GM21723 (cell line): ENCODE measurements at regions not wholly inside any gene's neighbourhood (a gene's known extent, or its start where the extent isn't known, plus 50 kb on each side); places are given as distances from the start of the nearest gene placed in this dataset.
"Not testable (repeated sequence)": the region's sequence is repeated elsewhere in the genome, so short reads cannot be mapped to it uniquely, and the experiment has no call there.

Source experiments
- ATAC-seq: cut with Tn5 transposase; IDR thresholded peaks from one replicate; pipeline ENCODE4 v1.9.1; 2021; ENCODE audit warnings: mild to moderate bottlenecking, moderate library complexity; ENCODE audit not compliant: unreplicated experiment

GRCh38 chr4:128758314-128758922, 51.1 kb upstream of the JADE1 start:
- no peak for ATAC-seq

GRCh38 chr4:128757712-128758111, 51.8 kb upstream of the JADE1 start:
- ATAC-seq = no peak

DNA sequence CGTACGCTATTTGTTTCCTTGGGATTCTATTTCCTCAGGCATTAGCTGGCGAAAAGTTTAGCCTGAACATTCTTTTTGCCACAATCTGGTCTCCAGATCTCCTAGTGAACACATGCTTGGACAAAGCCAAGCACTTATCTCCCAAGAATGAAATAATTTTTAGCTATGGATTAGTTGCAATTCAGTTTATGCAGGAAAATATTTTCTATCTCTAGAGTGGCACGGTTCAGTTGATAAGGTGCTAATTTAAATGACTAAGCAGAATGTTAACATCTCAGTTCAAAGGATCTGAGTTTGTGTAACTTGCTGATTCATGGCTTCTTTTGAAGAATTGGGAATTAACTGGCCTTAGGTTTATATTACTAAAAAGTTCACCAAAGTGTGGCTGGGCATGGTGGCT, 58.1 kb upstream of the JADE1 start:
- ATAC-seq = no peak

DNA sequence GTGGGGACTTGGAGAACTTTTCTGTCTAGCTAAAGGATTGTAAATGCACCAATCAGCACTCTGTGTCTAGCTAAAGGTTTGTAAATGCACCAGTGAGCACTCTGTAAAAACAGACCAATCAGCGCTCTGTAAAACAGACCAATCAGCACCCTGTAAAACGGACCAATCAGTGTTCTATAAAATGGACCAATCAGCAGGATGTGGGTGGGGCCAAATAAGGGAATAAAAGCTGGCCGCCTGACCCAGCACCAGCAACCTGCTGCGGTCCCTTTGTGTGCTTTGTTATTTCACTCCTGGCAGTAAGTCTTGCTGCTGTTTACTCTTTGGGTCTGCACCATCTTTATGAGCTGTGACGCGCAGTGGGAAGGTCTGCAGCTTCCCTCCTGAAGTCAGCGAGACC, 67.8 kb upstream of the JADE1 start:
- ATAC-seq = not testable (repeated sequence)

- ATAC-seq = no peak
Measured at GRCh38 chr4:128737098-128737513, 72.4 kb upstream of the JADE1 start.

DNA sequence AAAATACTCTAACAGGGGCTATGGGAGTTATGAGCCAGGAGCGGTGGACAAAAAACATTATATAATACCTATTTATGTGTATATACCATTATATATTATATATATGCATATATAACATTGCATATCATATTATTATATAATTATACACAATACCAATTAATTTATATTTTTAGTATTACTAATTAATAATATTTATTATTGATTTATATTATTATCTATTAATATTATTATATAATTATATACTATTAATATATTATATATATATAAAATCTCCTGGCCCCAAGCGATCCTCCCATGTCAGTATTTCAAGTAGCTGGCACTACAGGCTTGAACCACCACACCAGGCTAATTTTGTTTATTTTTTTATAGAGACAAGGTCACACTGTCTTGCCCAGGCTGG, 73.8 kb upstream of the JADE1 start:
- ATAC-seq = no peak

GRCh38 chr4:128728190-128728589, 81.3 kb upstream of the JADE1 start:
- ATAC-seq = no peak

GRCh38 chr4:128727658-128728057, 81.8 kb upstream of the JADE1 start:
- ATAC-seq = no peak

- ATAC-seq = no peak
Measured at GRCh38 chr4:128725405-128726055, 84.0 kb upstream of the JADE1 start.

DNA sequence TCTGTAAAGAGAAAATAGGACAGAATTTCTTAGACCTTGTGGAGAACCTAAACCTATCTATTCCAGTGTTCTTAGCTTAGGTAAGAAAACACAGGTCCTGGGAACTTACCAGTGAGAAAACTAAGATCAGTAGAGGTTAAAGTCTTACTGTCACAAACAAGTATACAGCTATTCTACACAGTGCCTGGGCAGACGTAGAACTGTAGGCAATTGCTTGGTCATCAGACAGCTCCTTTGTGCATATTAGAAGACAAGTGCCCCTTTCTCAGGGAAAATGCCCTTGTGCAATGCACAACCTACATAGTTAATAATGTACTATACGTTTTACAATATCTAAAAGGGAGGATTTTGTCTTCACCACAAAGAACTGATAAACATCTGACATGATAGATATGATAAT, 86.6 kb upstream of the JADE1 start:
- ATAC-seq = no peak

DNA sequence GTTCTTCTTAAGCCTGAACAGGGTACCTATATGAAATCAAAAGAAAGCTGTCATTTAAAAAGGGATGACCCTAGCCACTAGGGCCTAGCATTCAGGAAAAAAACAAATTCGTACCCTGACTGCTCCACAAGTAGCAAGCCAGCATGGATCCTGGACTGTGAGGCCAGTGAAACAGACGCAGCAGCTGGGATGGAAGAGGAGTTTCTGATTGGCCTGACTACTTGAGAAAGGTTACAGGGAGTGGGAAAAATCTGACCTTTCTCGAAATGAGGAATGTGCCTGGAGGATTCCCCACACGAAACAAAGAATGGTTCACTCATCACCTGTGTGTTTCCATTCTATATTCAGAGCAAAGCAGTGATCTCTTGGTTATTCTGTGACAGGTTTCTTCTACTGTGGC, 87.6 kb upstream of the JADE1 start:
- ATAC-seq = no peak

DNA sequence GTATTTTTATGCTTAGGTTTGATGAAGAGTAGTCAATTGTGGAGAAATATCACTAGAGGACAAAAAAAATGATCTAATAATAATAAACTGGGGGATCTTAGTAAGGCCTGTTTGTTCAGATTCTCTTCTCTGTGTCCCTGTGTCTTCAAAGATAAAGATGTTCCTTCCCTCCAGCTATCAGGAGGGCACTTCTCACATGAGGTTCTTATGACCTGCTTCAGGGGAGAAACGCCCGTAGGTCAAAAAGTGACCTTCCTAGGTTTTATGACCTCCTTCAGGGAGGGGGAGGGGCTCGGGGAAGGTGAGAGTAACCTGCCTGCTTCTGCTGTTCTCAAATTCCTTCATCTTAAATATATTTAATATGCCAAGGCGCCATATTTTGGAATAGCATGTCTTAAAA, 89.2 kb upstream of the JADE1 start:
- ATAC-seq = no peak

- ATAC-seq = no peak
Measured at GRCh38 chr4:128718768-128719167, 90.7 kb upstream of the JADE1 start.

GRCh38 chr4:128716338-128716737, 93.2 kb upstream of the JADE1 start:
- ATAC-seq = no peak

- ATAC-seq = no peak
Measured at GRCh38 chr4:128715616-128716015, 93.9 kb upstream of the JADE1 start.

DNA sequence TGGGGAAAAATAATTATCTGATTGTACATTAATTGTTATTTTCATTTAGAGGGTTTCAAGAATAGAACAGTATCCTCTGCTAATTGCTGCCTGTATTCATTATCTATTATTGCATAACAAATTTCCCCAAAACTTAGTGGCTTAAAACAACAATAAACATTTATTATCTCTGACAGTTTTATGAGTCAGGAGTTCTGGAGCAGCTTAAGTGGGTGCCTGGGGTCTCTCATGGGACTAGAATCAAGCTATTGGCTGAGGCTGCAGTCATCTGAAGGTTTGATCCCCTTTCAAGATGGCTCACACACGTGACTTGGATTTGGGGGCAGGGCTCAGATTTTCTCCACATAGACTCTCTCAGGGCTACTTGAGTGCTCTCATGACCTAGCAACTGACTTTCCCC, 98.1 kb upstream of the JADE1 start:
- no peak for ATAC-seq

DNA sequence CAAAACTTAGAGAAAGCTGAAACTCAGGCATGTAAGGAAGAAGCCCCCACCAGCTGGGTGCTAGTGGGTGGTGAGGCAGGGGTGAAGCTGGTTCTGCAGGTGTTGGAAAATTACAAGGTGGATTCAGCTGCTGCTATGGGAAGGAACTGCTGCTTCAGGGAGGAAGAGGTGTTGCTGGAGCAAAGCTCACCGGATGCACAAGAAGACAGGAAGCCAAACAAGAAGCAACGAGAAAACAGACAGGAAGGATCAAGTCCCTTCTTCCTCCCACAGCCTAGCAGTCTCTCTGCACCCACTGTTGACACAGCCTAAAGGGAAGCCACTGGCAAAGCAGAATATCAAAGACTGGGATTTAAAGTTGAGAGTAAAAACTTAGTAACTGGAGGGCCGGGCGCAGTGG, 100.2 kb upstream of the JADE1 start:
- no peak for ATAC-seq

DNA sequence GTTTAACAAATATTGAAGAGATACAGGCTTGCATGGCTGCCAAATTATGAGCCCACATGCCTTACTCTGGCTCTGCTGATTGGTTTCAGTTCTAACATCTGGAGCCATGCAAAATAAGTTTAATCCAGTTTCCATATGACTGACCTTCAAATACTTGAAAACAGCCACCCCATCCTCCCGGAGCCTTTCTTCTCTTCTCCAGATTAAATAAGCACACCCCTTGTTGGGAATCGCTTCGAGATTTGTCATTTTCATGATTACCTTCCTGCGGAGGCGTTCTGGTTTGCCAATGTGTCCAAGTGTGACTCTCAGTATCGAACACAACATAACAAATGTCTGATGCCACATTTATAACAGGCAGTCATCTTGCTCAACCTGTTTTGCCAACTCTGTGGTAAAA, 101.6 kb upstream of the JADE1 start:
- ATAC-seq = no peak

- no peak for ATAC-seq
Measured at GRCh38 chr4:128703948-128704347, 105.6 kb upstream of the JADE1 start.

DNA sequence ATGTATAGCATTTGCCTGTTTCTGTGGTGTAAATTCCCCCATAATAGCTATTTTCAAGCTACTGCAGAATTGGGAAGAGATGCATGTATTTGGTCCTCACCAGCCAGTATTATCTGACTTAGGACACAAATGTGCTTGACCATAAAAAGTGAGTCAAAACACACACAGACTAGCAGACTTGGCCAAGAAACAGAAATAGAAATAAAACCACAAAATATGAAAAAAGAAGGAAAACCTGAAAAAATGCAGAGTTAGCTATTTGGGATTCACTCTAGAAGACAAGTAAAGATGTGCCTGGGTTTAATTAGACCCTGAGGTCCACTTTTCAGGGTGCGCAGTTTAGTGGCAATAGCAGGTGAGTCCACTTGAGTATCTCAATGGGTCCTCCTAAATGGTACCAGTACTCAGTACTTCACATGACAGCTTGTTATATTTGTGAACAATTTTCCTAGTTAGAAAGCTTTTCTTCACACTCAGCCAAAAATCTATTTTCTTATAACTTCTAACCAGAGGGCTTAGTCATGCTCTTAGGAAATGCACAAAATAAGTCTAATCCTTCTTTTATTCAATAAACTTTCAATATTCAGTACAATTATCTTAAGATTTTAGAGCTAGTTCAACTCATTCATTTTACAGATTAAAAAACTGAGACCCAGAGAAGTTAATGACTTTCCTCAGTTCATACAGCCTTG, 108.7 kb upstream of the JADE1 start:
- ATAC-seq = no peak

- ATAC-seq = no peak
Measured at GRCh38 chr4:128698386-128698785, 111.1 kb upstream of the JADE1 start.

- ATAC-seq = no peak
Measured at GRCh38 chr4:128697323-128697722, 112.2 kb upstream of the JADE1 start.
